ENCODE measurements at regions not wholly inside any gene's neighbourhood (a gene's known extent, or its start where the extent isn't known, plus 50 kb on each side); places are given as distances from the start of the nearest gene placed in this dataset.
"Not testable (repeated sequence)": the region's sequence is repeated elsewhere in the genome, so short reads cannot be mapped to it uniquely, and the experiment has no call there.

DNA sequence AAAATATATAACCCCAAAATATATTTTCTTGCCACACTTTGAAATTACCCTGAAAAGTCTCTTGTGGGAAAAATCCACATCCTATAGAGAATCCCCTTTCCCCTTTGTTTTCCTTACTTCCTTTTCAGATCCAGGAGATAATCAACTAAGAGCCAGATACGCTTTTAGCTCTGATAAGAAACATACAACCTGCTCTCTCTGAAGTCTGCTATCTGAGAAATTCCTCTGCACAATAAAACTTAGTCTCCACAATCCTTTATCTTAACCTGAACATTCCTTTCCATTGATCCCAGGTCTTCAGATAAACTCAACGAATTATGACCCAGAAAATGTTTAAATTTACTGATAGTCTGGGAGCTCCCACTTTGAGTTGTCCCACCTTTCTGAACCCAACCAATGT is 233.4 kb upstream of the SETMAR start:
- no peaks in the 10 kb centered on the region for H3K4me1 ChIP-seq
- ATAC-seq (no peak), DNase-seq (no peak)
- H3K27me3 ChIP-seq (ENCODE audit: low read depth) = no peaks in the 10 kb centered on the region
- TF ChIP-seq, protein P1, sequence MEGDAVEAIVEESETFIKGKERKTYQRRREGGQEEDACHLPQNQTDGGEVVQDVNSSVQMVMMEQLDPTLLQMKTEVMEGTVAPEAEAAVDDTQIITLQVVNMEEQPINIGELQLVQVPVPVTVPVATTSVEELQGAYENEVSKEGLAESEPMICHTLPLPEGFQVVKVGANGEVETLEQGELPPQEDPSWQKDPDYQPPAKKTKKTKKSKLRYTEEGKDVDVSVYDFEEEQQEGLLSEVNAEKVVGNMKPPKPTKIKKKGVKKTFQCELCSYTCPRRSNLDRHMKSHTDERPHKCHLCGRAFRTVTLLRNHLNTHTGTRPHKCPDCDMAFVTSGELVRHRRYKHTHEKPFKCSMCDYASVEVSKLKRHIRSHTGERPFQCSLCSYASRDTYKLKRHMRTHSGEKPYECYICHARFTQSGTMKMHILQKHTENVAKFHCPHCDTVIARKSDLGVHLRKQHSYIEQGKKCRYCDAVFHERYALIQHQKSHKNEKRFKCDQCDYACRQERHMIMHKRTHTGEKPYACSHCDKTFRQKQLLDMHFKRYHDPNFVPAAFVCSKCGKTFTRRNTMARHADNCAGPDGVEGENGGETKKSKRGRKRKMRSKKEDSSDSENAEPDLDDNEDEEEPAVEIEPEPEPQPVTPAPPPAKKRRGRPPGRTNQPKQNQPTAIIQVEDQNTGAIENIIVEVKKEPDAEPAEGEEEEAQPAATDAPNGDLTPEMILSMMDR (IDR thresholded peaks at IDR 0.05) = no peak
- intact Hi-C loops (cut with DNase I) = no loop called here
- no peak overlapping the region for H3K27ac ChIP-seq
- no peaks in the 10 kb centered on the region for H3K36me3 ChIP-seq
- no peaks in the 10 kb centered on the region for H3K9me3 ChIP-seq
- no peak overlapping the region for H3K4me3 ChIP-seq

- Histone ChIP-seq H3K4me3 (no peak overlapping the region), H3K27ac (no peak overlapping the region), H3K4me1 (no peaks in the 10 kb centered on the region), H3K9me3 (peaks cover 5% of the 10 kb centered on the region), H3K27me3 (ENCODE audit: low read depth) (no peaks in the 10 kb centered on the region), H3K36me3 (no peaks in the 10 kb centered on the region)
- DNase-seq (no peak), ATAC-seq (no peak)
- intact Hi-C loops (cut with DNase I) = no loop called here
- TF ChIP-seq, protein P1 (IDR thresholded peaks at IDR 0.05) = no peak
These were observed 231.5 kb upstream of the SETMAR start for GRCh38 chr3:4071481-4072184.

DNA sequence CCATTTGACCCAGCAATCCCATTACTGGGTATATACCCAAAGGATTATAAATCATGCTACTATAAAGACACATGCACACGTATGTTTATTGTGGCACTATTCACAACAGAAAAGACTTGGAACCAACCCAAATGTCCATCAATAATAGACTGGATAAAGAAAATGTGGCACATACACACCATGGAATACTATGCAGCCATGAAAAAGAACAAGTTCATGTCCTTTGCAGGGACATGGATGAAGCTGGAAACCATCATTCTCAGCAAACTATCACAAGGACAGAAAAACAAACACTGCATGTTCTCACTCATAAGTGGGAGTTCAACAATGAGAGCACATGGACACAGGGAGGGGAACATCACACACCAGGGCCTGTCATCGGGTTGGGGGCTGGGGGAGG is 225.9 kb upstream of the SETMAR start:
- DNase-seq; H3K4me1 ChIP-seq; ATAC-seq; intact Hi-C loops (cut with DNase I); H3K36me3 ChIP-seq; H3K27ac ChIP-seq; H3K9me3 ChIP-seq; H3K4me3 ChIP-seq; H3K27me3 ChIP-seq (ENCODE audit: low read depth): not testable (repeated sequence)

- TF ChIP-seq, protein P1 (IDR thresholded peaks at IDR 0.05) = no peak
- Histone ChIP-seq H3K27me3 (ENCODE audit: low read depth) (no peaks in the 10 kb centered on the region), H3K27ac (no peak overlapping the region), H3K4me1 (no peaks in the 10 kb centered on the region), H3K4me3 (no peak overlapping the region), H3K36me3 (no peaks in the 10 kb centered on the region), H3K9me3 (peaks cover 5% of the 10 kb centered on the region)
- DNase-seq (no peak), ATAC-seq (no peak)
- intact Hi-C loops (cut with DNase I) = no loop called here
These were observed 225.2 kb upstream of the SETMAR start for GRCh38 chr3:4077950-4078349.

DNA sequence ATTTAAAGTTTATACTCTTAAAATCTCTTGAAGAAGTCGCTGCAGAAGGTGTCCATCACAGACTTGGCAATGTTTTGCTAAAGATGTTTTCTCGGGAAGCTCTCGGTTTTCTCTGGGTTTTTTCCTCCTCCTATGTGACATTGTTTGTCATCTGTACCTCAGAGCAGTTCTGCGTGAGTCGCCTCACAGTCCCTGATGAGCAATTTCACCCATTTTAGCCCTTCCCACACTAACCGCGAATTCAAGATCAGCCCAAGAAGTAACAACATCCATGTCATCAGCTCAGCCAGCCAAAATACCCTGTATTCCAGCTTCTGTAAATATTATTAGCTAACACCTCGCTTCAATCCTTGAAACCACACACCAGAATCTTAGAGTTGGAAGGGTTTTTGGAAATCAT is 224.3 kb upstream of the SETMAR start:
- H3K36me3 ChIP-seq = no peaks in the 10 kb centered on the region
- peaks cover 5% of the 10 kb centered on the region for H3K9me3 ChIP-seq
- H3K4me3 ChIP-seq = no peak overlapping the region
- no peaks in the 10 kb centered on the region for H3K27me3 ChIP-seq (ENCODE audit: low read depth)
- no peak for DNase-seq
- intact Hi-C loops (cut with DNase I) = no loop called here
- no peak overlapping the region for H3K27ac ChIP-seq
- no peak for ATAC-seq
- TF ChIP-seq, protein P1 (IDR thresholded peaks at IDR 0.05) = no peak
- H3K4me1 ChIP-seq = no peaks in the 10 kb centered on the region

DNA sequence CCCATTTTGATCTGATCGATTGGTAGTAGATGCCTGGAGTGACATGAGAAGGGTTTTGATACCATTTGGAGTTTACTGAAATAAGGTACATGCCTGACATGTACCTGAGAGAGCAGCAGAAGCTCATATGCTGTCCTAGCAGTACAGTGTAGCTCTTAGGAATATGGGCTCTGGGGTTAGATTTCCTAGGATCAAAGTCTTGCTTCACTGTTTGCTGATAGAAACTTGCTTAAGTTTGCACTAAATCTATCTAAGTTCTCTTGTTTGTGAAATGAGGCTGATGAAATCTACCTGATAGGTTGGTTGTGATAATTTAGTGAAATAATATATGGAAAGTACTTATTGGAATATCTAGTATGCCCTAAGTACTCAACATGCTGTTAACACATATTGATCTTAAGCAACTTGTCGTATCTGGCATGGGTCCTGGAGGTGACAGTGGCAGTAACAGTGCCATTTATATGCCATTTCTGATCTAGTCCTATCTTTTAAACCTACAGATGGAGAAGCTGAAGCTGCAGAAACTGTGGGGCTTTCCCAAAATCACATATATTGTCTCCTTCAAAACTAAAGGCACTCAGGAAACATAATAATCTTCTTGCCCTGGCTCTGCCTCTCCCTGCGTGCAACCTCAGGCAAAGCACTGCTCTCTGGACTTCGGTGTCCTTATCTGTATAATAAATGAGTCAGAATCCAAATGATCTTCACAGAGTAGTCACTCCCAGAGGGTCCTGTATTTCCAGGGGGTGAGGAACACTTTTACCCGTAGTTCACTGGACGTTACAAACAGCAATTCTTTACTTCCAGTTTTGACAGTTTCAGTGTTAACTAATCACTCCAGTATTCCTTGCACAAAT is 223.6 kb upstream of the SETMAR start:
- H3K27ac ChIP-seq = no peak overlapping the region
- H3K9me3 ChIP-seq = peaks cover 5% of the 10 kb centered on the region
- ATAC-seq (no peak), DNase-seq (no peak)
- intact Hi-C loops (cut with DNase I) = no loop called here
- no peaks in the 10 kb centered on the region for H3K27me3 ChIP-seq (ENCODE audit: low read depth)
- no peaks in the 10 kb centered on the region for H3K4me1 ChIP-seq
- no peaks in the 10 kb centered on the region for H3K36me3 ChIP-seq
- TF ChIP-seq, protein P1 (IDR thresholded peaks at IDR 0.05) = no peak
- no peak overlapping the region for H3K4me3 ChIP-seq

Measured in lower lobe of right lung (tissue), 2 donors.